ENCODE measurements at regions not wholly inside any gene's neighbourhood (a gene's known extent, or its start where the extent isn't known, plus 50 kb on each side); places are given as distances from the start of the nearest gene placed in this dataset.
"Not testable (repeated sequence)": the region's sequence is repeated elsewhere in the genome, so short reads cannot be mapped to it uniquely, and the experiment has no call there.

- TF ChIP-seq POLR2A (IDR thresholded peaks at IDR 0.05) (no peak), CTCF (IDR thresholded peaks at IDR 0.05) (no peak)
- 87 to 91% methylated on average over 3 of the region's 3 CpGs for WGBS, 2 donors
- intact Hi-C loops (cut with DNase I; ENCODE audit: low total_unique reads): no loop called here
- H3K4me3 ChIP-seq (ENCODE audit: low read depth, poor library complexity, severe bottlenecking): no peak overlapping the region
- no peak for DNase-seq (ENCODE audit: low spot score in 2 of 2)
These were observed 154.5 kb downstream of the BCHE start for GRCh38 chr3:165682734-165683133.

GRCh38 chr3:165669967-165670366 is 167.3 kb downstream of the BCHE start:
- TF ChIP-seq CTCF (IDR thresholded peaks at IDR 0.05): no peak
- no peak for TF ChIP-seq POLR2A (IDR thresholded peaks at IDR 0.05)
- WGBS, 2 donors: 46 to 54% methylated on average over 2 of the region's 2 CpGs
- H3K4me3 ChIP-seq (ENCODE audit: low read depth, poor library complexity, severe bottlenecking): no peak overlapping the region
- no peak for DNase-seq (ENCODE audit: low spot score in 2 of 2)
- intact Hi-C loops (cut with DNase I; ENCODE audit: low total_unique reads): no loop called here

GRCh38 chr3:165669504-165669903 is 167.7 kb downstream of the BCHE start:
- DNase-seq (ENCODE audit: low spot score in 2 of 2): no peak
- no peak for TF ChIP-seq POLR2A (IDR thresholded peaks at IDR 0.05)
- TF ChIP-seq CTCF (IDR thresholded peaks at IDR 0.05): no peak
- intact Hi-C loops (cut with DNase I; ENCODE audit: low total_unique reads): no loop called here
- no peak overlapping the region for H3K4me3 ChIP-seq (ENCODE audit: low read depth, poor library complexity, severe bottlenecking)

GRCh38 chr3:165667676-165668075 is 169.5 kb downstream of the BCHE start:
- intact Hi-C loops (cut with DNase I; ENCODE audit: low total_unique reads): no loop called here
- WGBS, 2 donors: 92 to 93% methylated on average over 2 of the region's 2 CpGs
- H3K4me3 ChIP-seq (ENCODE audit: low read depth, poor library complexity, severe bottlenecking): no peak overlapping the region
- no peak for DNase-seq (ENCODE audit: low spot score in 2 of 2)
- no peak for TF ChIP-seq POLR2A (IDR thresholded peaks at IDR 0.05)
- no peak for TF ChIP-seq CTCF (IDR thresholded peaks at IDR 0.05)

GRCh38 chr3:165658027-165658426 is 179.2 kb downstream of the BCHE start:
- TF ChIP-seq CTCF (IDR thresholded peaks at IDR 0.05): no peak
- TF ChIP-seq POLR2A (IDR thresholded peaks at IDR 0.05): no peak
- no peak overlapping the region for H3K4me3 ChIP-seq (ENCODE audit: low read depth, poor library complexity, severe bottlenecking)
- no peak for DNase-seq (ENCODE audit: low spot score in 2 of 2)
- intact Hi-C loops (cut with DNase I; ENCODE audit: low total_unique reads): no loop called here
- 95 to 98% methylated on average over 2 of the region's 2 CpGs for WGBS, 2 donors

GRCh38 chr3:165653130-165653778 is 184.0 kb downstream of the BCHE start:
- no peak for DNase-seq (ENCODE audit: low spot score in 2 of 2)
- intact Hi-C loops (cut with DNase I; ENCODE audit: low total_unique reads): no loop called here
- WGBS, 2 donors: 72 to 81% methylated on average over 1 of the region's 1 CpG
- TF ChIP-seq POLR2A (IDR thresholded peaks at IDR 0.05): no peak
- TF ChIP-seq CTCF (IDR thresholded peaks at IDR 0.05): no peak
- no peak overlapping the region for H3K4me3 ChIP-seq (ENCODE audit: low read depth, poor library complexity, severe bottlenecking)

- 94 to 99% methylated on average over 13 to 30 of the region's 30 CpGs for WGBS, 2 donors
- H3K4me3 ChIP-seq (ENCODE audit: low read depth, poor library complexity, severe bottlenecking); DNase-seq (ENCODE audit: low spot score in 2 of 2); intact Hi-C loops (cut with DNase I; ENCODE audit: low total_unique reads): not testable (repeated sequence)
These were observed 187.9 kb downstream of the BCHE start for GRCh38 chr3:165649282-165649681.

All from lower leg skin (tissue), 4 donors.